GM19023 (cell line): ENCODE measurements at regions not wholly inside any gene's neighbourhood (a gene's known extent, or its start where the extent isn't known, plus 50 kb on each side); places are given as distances from the start of the nearest gene placed in this dataset.

Source experiments
- ATAC-seq: cut with Tn5 transposase; IDR thresholded peaks from one replicate; pipeline ENCODE4 v1.9.1; 2021; ENCODE audit warnings: mild to moderate bottlenecking, moderate library complexity; ENCODE audit not compliant: unreplicated experiment

GRCh38 chr9:14031810-14032209, 282.1 kb downstream of the NFIB start:
- no peak for ATAC-seq

- ATAC-seq = no peak
Measured at GRCh38 chr9:14031060-14031414, 282.9 kb downstream of the NFIB start.

GRCh38 chr9:14030375-14031059, 283.4 kb downstream of the NFIB start:
- no peak for ATAC-seq

- no peak for ATAC-seq
Measured at GRCh38 chr9:14029806-14030374, 284.1 kb downstream of the NFIB start.

GRCh38 chr9:14027116-14027800, 286.7 kb downstream of the NFIB start:
- no peak for ATAC-seq

- ATAC-seq = no peak
Measured at GRCh38 chr9:14025741-14026140, 288.2 kb downstream of the NFIB start.

GRCh38 chr9:14023285-14023684, 290.7 kb downstream of the NFIB start:
- no peak for ATAC-seq

- no peak for ATAC-seq
Measured at GRCh38 chr9:14021871-14022525, 291.9 kb downstream of the NFIB start.

GRCh38 chr9:14018081-14018480, 295.9 kb downstream of the NFIB start:
- ATAC-seq = no peak

- no peak for ATAC-seq
Measured at GRCh38 chr9:14014744-14015143, 299.2 kb downstream of the NFIB start.

- no peak for ATAC-seq
Measured at GRCh38 chr9:14014218-14014617, 299.7 kb downstream of the NFIB start.

- ATAC-seq = no peak
Measured at GRCh38 chr9:14011799-14012560, 302.0 kb downstream of the NFIB start.

GRCh38 chr9:14007190-14007769, 306.7 kb downstream of the NFIB start:
- no peak for ATAC-seq

- ATAC-seq = no peak
Measured at GRCh38 chr9:14006386-14007187, 307.4 kb downstream of the NFIB start.

GRCh38 chr9:14004110-14004509, 309.8 kb downstream of the NFIB start:
- no peak for ATAC-seq

GRCh38 chr9:13994240-13994639, 319.7 kb downstream of the NFIB start:
- ATAC-seq = no peak

- ATAC-seq = no peak
Measured at GRCh38 chr9:13993632-13994185, 320.2 kb downstream of the NFIB start.

- ATAC-seq = no peak
Measured at GRCh38 chr9:13992138-13993088, 321.5 kb downstream of the NFIB start.

GRCh38 chr9:13991395-13991794, 322.5 kb downstream of the NFIB start:
- no peak for ATAC-seq
